ENCODE measurements at regions not wholly inside any gene's neighbourhood (a gene's known extent, or its start where the extent isn't known, plus 50 kb on each side); places are given as distances from the start of the nearest gene placed in this dataset.

- DNase-seq = no peak
Observed at GRCh38 chr5:91443023-91443422, 59.9 kb upstream of the ARRDC3 start.

DNA sequence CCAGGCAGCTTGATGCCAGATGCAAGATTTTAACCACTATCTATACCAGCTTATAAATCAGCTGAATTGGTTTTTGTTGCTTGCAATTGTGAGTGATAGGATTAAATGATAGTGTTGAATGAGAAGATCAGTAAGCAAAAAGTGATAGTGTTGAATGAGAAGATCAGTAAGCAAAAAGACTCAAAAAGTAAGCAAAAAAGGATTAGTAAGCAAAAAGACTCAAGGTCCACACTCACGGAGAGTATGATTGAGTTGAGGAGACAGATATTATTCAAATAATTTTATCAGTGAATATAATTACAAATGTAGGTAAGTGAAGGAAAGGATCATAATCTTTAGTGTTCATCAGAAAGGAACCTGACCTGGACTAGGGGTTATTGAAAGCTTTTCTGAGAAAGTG, 58.0 kb upstream of the ARRDC3 start:
- DNase-seq = no peak

DNA sequence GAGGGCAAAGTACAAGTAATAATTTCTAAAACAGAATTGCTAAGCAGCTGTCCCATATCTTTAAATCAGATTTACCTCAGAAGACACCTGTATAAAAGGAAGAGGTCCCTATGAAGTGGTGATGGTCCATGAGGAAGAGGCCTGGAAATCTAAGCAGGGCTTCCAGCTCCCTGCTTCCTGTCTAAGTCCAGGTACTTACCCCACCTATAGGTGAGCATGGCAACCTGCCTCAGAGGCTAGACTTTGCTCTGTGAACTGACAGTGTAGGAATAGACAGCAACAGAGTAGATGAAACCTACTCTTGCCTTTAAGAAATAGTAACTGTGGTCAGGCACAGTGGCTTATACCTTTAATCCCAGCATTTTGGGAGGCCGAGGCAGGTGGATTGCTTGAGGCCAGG, 55.8 kb upstream of the ARRDC3 start:
- DNase-seq = no peak

- no peak for DNase-seq
Observed at GRCh38 chr5:91436241-91436640, 53.1 kb upstream of the ARRDC3 start.

GRCh38 chr5:91434348-91434747, 51.2 kb upstream of the ARRDC3 start:
- DNase-seq = no peak

- no peak for DNase-seq
Observed at GRCh38 chr5:91433861-91434260, 50.7 kb upstream of the ARRDC3 start.
